COLO668 (cell line): ENCODE measurements at regions not wholly inside any gene's neighbourhood (a gene's known extent, or its start where the extent isn't known, plus 50 kb on each side); places are given as distances from the start of the nearest gene placed in this dataset.

Experiments
- DNase-seq: peaks from one replicate; lab custom pipeline; 2025; ENCODE audit not compliant: unreplicated experiment; lab: John Stamatoyannopoulos, UW

DNA sequence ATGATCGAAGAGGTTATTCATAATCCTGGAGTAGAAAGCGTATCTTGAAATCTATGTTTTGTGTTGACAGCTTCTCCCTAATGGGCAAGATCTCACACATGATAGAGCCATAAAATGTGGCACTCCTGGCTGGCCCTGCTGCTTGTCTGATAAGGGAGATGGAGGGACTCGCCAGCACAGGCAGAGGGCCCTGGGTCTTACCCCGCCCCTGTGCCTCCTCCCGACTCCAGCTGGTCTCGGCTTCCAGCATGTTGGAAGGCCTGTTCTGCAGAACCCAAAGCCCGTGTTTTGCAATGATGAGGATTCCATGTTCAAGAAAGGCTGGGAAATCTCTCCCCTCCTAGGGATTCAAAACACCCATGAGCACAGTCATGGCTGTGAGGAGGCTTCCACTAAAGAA, 106.7 kb upstream of the SDK2 start:
- no peak for DNase-seq

- DNase-seq, result no peak
These were observed 109.7 kb upstream of the SDK2 start for GRCh38 chr17:73753751-73754496.

DNA sequence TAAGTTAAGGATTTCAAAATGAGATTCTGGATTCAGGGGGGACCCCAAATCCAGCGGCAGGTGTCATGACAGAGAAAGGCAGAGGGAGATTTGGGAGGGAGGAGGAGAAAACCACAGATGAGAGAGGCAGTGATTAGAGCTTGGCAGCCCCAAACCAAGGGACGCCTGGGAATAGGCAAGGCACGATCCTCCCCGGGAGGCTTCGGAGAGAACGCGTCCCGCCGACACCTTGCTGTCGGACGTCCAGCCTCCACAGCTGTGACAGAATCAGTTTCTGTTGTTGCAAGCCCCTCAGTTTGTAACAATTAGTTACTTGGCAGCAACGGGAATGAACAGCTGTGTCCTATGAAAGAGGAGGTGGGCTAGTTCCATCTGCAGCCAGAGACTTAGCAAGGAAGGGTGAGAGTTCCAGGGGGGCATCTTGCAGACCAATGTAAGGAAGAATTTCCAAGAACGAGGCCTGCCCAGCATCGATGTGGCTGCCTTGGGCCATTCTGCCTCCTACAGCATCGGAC, 110.7 kb upstream of the SDK2 start:
- no peak for DNase-seq

- DNase-seq, result peak; percentile 68
These were observed 113.2 kb upstream of the SDK2 start for GRCh38 chr17:73757420-73757819.

DNA sequence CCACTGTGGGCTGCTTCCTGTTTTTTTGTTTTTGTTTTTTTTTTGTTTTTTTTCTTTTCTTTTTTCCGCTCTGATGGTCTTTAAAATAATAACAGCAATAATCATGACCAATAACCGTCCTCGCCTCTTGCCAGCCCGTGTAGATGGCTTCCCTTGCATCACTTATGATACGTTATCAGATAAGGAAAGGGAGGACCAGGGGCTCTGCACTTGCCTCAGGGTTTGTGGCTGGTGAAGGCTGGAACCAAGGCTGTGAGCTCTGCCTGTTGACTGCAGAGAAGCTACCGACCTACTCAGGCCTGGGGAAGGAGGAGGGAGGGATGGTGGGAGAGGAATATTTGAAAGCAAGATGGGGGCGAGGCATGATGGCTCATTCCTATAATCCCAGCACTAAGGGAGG, 114.0 kb upstream of the SDK2 start:
- no peak for DNase-seq

- DNase-seq, result no peak
These were observed 115.1 kb upstream of the SDK2 start for GRCh38 chr17:73759324-73759723.

DNA sequence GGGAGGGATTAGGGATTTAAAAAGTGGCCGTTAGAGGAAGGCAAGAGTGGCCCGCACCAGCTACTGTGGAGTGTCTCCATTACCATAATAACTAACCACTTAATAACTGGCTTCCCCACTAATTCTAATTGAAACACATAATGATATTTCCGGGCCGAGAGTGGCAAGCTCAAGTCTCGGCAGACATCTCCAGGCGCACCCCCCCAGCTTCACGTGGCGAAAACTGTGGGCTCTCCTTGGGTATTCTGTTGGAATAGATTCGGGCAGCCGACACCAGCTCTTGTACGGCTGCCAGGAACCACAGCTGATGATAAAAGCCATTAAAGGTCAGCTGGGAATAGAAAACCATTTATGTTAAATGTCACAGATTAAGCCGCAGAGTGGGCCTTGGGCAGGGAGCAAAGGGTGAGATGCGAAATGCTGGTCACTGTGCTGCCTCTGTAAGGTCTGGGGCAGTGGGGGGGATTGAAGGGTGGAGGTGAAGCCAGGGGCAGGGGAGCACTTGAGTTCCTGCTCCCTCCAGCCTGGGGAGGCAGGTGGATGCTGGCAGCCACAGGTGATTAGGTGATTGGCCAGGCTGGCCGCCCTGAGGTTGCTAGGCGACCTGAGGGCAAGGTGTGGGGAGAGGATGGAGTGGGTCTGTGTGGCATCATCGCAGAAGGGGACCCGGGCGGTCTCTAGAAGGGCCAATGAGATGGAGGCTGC, 115.6 kb upstream of the SDK2 start:
- DNase-seq, result peak; percentile 71

- peak; percentile 42 for DNase-seq
These were observed 116.2 kb upstream of the SDK2 start for GRCh38 chr17:73760439-73760758.

- no peak for DNase-seq
These were observed 121.7 kb upstream of the SDK2 start for GRCh38 chr17:73765824-73766563.

DNA sequence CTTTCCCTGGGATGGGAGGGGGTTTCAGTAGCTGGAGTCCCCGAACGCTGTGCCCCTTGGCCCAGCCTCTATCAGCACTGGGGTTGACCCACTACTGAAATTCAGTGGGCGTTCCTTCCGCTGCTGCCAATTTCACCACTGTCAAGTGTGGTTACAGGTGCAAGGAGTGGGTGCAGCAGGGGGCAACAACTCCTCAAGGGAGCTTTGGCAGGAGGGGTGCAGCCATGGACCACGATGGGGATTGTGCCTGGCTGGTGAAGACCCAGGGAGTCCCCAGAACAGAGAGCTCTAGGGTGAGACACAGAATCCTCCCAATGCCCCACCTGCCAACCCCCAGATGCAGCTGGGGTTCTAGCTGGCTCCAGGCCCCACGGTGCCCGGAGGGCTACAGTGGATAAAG, 123.5 kb upstream of the SDK2 start:
- DNase-seq, result no peak

DNA sequence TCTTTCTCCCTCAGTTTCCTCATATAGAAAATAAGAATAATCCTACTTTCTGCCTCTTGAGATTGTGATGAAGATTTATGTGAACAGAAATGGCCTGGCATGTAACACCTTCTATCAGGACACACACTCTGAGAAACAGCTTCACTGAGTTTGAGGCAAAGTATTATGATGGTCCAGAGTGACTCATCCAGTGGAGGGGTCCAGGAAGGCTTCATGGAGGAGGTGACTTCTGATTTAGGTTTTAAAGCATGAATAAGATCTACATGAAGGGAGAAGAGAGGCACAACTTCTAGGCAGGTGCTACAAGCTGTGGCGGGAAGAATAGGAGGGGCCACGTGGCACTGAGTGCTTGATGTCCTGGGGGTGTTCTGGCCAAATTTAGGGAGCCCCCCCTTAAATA, 124.4 kb upstream of the SDK2 start:
- no peak for DNase-seq

- no peak for DNase-seq
These were observed 125.2 kb upstream of the SDK2 start for GRCh38 chr17:73769479-73769878.

GRCh38 chr17:73770115-73770848, 126.0 kb upstream of the SDK2 start:
- DNase-seq, result peak; percentile 40

GRCh38 chr17:73770849-73771229, 126.6 kb upstream of the SDK2 start:
- no peak for DNase-seq

DNA sequence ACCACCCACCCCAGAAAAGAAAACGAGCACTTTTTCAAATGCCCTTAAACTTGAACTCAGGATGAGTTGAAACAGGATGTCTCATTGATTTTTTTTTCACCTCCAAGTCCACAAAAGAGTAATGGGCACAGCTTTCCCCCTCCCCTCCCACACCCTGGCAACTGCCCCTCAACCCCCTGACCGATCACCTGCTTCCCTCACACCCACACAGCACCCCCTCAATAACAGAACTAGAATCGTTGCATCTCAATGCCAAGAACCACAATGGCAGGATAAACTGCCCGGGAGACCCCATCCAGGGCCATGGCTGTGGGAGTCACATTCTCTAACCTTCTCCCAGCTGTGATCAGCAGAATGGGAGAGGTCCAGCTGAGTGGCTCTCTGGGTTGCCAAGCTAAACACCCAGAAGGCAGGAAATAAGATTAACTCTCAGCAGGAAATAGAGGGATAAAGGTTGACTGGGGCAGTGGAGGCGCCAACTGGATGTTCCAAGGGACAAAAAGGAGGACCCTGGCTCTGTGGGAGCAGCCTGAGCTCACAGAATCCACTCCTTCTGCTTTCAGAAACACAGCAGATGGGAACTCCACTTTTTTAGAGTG, 128.0 kb upstream of the SDK2 start:
- no peak for DNase-seq

- no peak for DNase-seq
These were observed 129.5 kb upstream of the SDK2 start for GRCh38 chr17:73773702-73774101.

DNA sequence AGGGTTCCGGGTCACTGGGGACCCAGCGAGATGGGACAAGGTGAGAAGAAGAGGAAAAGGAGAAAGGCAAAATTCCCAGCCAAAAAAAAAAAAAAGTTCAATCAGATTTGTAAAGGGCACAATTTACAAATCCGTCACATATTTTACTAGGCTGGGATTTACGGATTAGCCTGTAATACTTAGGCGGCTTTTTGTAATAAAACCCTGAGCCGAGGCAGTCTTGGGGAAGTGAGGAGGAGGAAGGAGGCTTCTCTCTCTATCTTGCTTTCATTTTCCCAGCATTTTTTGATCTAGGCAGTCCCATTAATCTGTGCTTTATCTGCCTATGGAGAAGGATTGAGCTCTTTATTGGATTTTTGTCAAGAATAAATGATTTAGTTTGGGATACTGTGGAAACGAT, 130.6 kb upstream of the SDK2 start:
- no peak for DNase-seq

DNA sequence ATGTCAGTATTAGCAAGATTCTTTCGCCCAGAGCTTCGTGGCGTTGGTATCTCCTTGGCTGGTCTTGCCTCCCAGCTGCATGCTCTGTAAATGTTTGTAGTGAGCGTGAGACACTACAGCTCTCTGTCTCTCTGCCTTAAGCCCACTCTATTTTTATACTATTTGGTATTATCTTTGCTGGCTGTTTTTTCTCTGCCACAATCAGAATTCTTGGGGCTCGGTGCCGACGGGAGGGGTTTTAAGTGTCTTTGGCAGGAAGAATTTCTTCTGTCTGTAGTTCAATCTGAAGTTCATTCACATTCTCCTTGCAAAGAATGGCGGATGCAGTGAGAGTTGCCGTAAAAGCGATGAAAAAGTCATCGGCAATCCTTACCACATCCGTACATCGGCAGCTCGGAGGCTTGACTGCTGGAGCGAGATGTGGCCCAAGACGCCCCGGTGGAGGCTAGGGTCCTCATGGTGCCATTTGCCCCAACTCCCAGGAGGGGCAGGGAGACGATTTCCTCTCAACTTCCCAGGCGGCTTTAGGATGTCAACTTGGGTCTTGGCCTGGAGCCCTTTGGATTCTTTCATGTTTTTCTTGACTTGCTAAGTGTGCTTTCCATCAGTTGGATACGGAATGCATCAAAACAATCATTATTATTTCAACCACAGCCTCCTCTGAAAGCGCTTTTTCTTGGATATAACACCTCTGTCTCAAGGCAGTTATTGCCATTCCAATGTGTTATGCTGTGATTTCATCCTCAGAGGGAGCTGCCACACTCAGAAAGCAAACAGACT, 132.3 kb upstream of the SDK2 start:
- no peak for DNase-seq

DNA sequence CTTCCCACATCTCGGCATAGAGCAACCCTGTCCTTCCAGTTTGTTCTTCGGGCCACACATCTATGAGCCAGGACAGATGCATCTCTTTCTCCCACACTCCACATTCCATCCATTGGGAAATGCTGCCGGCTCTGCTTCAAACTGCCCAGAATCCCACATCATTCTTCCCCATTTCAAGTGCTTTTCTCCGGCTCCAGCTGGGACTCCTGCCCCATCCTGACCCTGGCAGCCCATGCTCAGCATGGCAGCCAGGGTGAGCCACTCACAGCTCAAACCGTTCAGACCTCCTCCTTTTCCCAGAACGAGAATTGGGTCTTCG, 132.8 kb upstream of the SDK2 start:
- no peak for DNase-seq

DNA sequence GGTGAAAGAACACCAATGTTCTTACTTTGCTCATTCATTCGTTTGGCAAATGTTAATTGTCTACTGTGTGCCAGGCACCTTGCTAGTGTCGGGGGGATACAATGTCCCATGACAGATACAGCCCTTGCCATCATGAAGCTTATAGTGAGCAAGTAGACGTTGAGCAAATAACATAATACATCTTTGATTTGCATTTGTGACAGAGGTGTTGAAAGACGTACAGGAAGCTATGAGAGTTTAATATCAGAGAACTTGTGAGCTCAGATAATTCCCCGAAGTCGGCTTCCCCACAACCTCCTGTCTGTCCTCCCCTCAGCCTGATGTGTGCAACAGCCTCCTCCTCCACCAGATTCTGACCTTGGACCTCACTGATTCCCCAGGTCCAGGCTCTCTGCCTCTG, 138.0 kb upstream of the SDK2 start:
- no peak for DNase-seq
